Breast epithelium (tissue), 3 donors: ENCODE measurements at regions not wholly inside any gene's neighbourhood (a gene's known extent, or its start where the extent isn't known, plus 50 kb on each side); places are given as distances from the start of the nearest gene placed in this dataset.

ENCODE experiments used
- CTCF ChIP-seq, 3 donors: fragments of 450-650 bp; IDR thresholded peaks; one replicate each; pipeline ENCODE4 v1.5.1; 2016 to 2017; ENCODE audit warnings: antibody characterized with exemption in 3 of 3, mild to moderate bottlenecking in 3 of 3, moderate library complexity in 3 of 3
- POLR2A ChIP-seq: fragments of 450-650 bp; IDR thresholded peaks from one replicate; pipeline ENCODE4 v1.6.1; 2016; ENCODE audit warnings: antibody characterized with exemption, mild to moderate bottlenecking, moderate library complexity
- POLR2AphosphoS5 ChIP-seq, 3 donors: sonication (generic); formaldehyde crosslinking; IDR thresholded peaks; one replicate each; pipeline ENCODE4 v1.6.1; 2017; ENCODE audit warnings: antibody characterized with exemption in 3 of 3

GRCh38 chr9:107954312-107954711 lies 464.7 kb upstream of the KLF4 start:
- TF ChIP-seq CTCF (IDR thresholded peaks at IDR 0.05) (no peak), POLR2A (no peak), POLR2AphosphoS5 (IDR thresholded peaks at IDR 0.05) (no peak)
